Astrocyte (in vitro differentiated cells and primary cell): ENCODE measurements at regions not wholly inside any gene's neighbourhood (a gene's known extent, or its start where the extent isn't known, plus 50 kb on each side); places are given as distances from the start of the nearest gene placed in this dataset.

Experiments
- EZH2 ChIP-seq: IDR thresholded peaks from 2 replicates; pipeline ENCODE4 v1.6.1; 2012; ENCODE audit warnings: mild to moderate bottlenecking, low read length, inconsistent platforms; ENCODE audit not compliant: insufficient read depth
- TF ChIP-seq, protein P1 (sequence below): IDR thresholded peaks from 2 replicates; pipeline ENCODE4 v1.5.1; 2011; ENCODE audit warnings: low read depth, mild to moderate bottlenecking, inconsistent platforms, low read length, moderate library complexity; ENCODE audit not compliant: insufficient read depth

GRCh38 chr13:48902368-48902767 lies 73.3 kb upstream of the FNDC3A start:
- TF ChIP-seq, protein P1, sequence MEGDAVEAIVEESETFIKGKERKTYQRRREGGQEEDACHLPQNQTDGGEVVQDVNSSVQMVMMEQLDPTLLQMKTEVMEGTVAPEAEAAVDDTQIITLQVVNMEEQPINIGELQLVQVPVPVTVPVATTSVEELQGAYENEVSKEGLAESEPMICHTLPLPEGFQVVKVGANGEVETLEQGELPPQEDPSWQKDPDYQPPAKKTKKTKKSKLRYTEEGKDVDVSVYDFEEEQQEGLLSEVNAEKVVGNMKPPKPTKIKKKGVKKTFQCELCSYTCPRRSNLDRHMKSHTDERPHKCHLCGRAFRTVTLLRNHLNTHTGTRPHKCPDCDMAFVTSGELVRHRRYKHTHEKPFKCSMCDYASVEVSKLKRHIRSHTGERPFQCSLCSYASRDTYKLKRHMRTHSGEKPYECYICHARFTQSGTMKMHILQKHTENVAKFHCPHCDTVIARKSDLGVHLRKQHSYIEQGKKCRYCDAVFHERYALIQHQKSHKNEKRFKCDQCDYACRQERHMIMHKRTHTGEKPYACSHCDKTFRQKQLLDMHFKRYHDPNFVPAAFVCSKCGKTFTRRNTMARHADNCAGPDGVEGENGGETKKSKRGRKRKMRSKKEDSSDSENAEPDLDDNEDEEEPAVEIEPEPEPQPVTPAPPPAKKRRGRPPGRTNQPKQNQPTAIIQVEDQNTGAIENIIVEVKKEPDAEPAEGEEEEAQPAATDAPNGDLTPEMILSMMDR, result no peak
- no peak for TF ChIP-seq EZH2
